ENCODE measurements at regions not wholly inside any gene's neighbourhood (a gene's known extent, or its start where the extent isn't known, plus 50 kb on each side); places are given as distances from the start of the nearest gene placed in this dataset.

- H3K4me3 ChIP-seq (ENCODE audit: low read depth, low read length), result no peak overlapping the region
- DNase-seq (ENCODE audit: low read depth), result peak; percentile 87
- in situ Hi-C loops (cut with HindIII; ENCODE audit: low sequenced_read_pairs), result no loop called here
- no peak for TF ChIP-seq CTCF (IDR thresholded peaks at IDR 0.05; ENCODE audit: low read depth, low read length, missing control alignments)
Observed at GRCh38 chr5:93163010-93163663, 417.9 kb downstream of the NR2F1-AS1 start.

- in situ Hi-C loops (cut with HindIII; ENCODE audit: low sequenced_read_pairs), result no loop called here
- no peak for TF ChIP-seq CTCF (IDR thresholded peaks at IDR 0.05; ENCODE audit: low read depth, low read length, missing control alignments)
- no peak for DNase-seq (ENCODE audit: low read depth)
- H3K4me3 ChIP-seq (ENCODE audit: low read depth, low read length), result no peak overlapping the region
Observed at GRCh38 chr5:93161661-93162654, 419.1 kb downstream of the NR2F1-AS1 start.

- TF ChIP-seq CTCF (IDR thresholded peaks at IDR 0.05; ENCODE audit: low read depth, low read length, missing control alignments), result no peak
- DNase-seq (ENCODE audit: low read depth), result no peak
- in situ Hi-C loops (cut with HindIII; ENCODE audit: low sequenced_read_pairs), result no loop called here
Observed at GRCh38 chr5:93158841-93159240, 422.2 kb downstream of the NR2F1-AS1 start.

GRCh38 chr5:93156566-93156965 lies 424.5 kb downstream of the NR2F1-AS1 start:
- no peak for DNase-seq (ENCODE audit: low read depth)
- TF ChIP-seq CTCF (IDR thresholded peaks at IDR 0.05; ENCODE audit: low read depth, low read length, missing control alignments), result no peak
- in situ Hi-C loops (cut with HindIII; ENCODE audit: low sequenced_read_pairs), result no loop called here

More at GRCh38 chr5:93158841-93159240, 422.2 kb downstream of the NR2F1-AS1 start:
- H3K4me3 ChIP-seq (ENCODE audit: low read depth, low read length), result no peak overlapping the region

GRCh38 chr5:93154535-93154934 lies 426.5 kb downstream of the NR2F1-AS1 start:
- in situ Hi-C loops (cut with HindIII; ENCODE audit: low sequenced_read_pairs), result no loop called here
- no peak for DNase-seq (ENCODE audit: low read depth)
- TF ChIP-seq CTCF (IDR thresholded peaks at IDR 0.05; ENCODE audit: low read depth, low read length, missing control alignments), result no peak
- H3K4me3 ChIP-seq (ENCODE audit: low read depth, low read length), result no peak overlapping the region

More at GRCh38 chr5:93156566-93156965, 424.5 kb downstream of the NR2F1-AS1 start:
- no peak overlapping the region for H3K4me3 ChIP-seq (ENCODE audit: low read depth, low read length)

- DNase-seq (ENCODE audit: low read depth), result no peak
- in situ Hi-C loops (cut with HindIII; ENCODE audit: low sequenced_read_pairs), result no loop called here
- no peak overlapping the region for H3K4me3 ChIP-seq (ENCODE audit: low read depth, low read length)
- TF ChIP-seq CTCF (IDR thresholded peaks at IDR 0.05; ENCODE audit: low read depth, low read length, missing control alignments), result no peak
Observed at GRCh38 chr5:93153461-93153860, 427.6 kb downstream of the NR2F1-AS1 start.

All from astrocyte of the cerebellum (primary cell).